ENCODE measurements at regions not wholly inside any gene's neighbourhood (a gene's known extent, or its start where the extent isn't known, plus 50 kb on each side); places are given as distances from the start of the nearest gene placed in this dataset.

GRCh38 chr6:56366141-56366852 is 118.9 kb upstream of the COL21A1 start (continued):
- no peak for TF ChIP-seq EZH2 (IDR thresholded peaks at IDR 0.05; ENCODE audit: low read depth, low read length, severe bottlenecking)
- no peak for TF ChIP-seq KDM5A (IDR thresholded peaks at IDR 0.05; ENCODE audit: low read length)
- TF ChIP-seq USF2 (IDR thresholded peaks at IDR 0.05; ENCODE audit: low read length): no peak
- TF ChIP-seq ATF3 (IDR thresholded peaks at IDR 0.05; ENCODE audit: insufficient read depth, low read depth, low read length): no peak
